Lower lobe of right lung (tissue), 2 donors: ENCODE measurements at regions not wholly inside any gene's neighbourhood (a gene's known extent, or its start where the extent isn't known, plus 50 kb on each side); places are given as distances from the start of the nearest gene placed in this dataset.

Experiments
- ATAC-seq, 2 donors: fragments of 200-7000 bp; cut with Tn5 transposase; one replicate each; pipeline ENCODE4 v1.9.1; 2020 to 2022; ENCODE audit warnings: mild to moderate bottlenecking in 2 of 2, moderate library complexity in 2 of 2
- DNase-seq: peaks from one replicate; pipeline ENCODE4 v3.0.0-alpha.2; 2020
- H3K27ac ChIP-seq: fragments of 200-600 bp; one replicate; pipeline ENCODE4 v1.8.0; 2022
- H3K27me3 ChIP-seq: fragments of 200-600 bp; one replicate; pipeline ENCODE4 v1.8.0; 2022; ENCODE audit warnings: low read depth
- H3K36me3 ChIP-seq: fragments of 200-600 bp; one replicate; pipeline ENCODE4 v1.8.0; 2022; ENCODE audit warnings: mild to moderate bottlenecking
- H3K4me1 ChIP-seq: fragments of 200-600 bp; one replicate; pipeline ENCODE4 v1.8.0; 2022
- H3K4me3 ChIP-seq: fragments of 200-600 bp; one replicate; pipeline ENCODE4 v1.8.0; 2022; ENCODE audit warnings: mild to moderate bottlenecking
- H3K9me3 ChIP-seq: fragments of 200-600 bp; one replicate; pipeline ENCODE4 v1.8.0; 2022
- CTCF ChIP-seq: fragments of 200-600 bp; IDR thresholded peaks from one replicate; pipeline ENCODE4 v1.8.0; 2022; ENCODE audit warnings: antibody characterized with exemption, mild to moderate bottlenecking
- intact Hi-C: fragments of 100-400 bp; cut with DNase I; formaldehyde crosslinking; loops from one replicate; pipeline ENCODE4 v1.11.0; 2022
- donor health status: DM: no; HTN: yes; CAD: no; lungs with severe emphysema.

GRCh38 chr21:18759751-18760161 is 356.2 kb upstream of the TMPRSS15 start:
- intact Hi-C loops: no loop called here
- no peak for TF ChIP-seq CTCF
- Histone ChIP-seq H3K4me3 (no peak overlapping the region), H3K9me3 (no peaks in the 10 kb centered on the region), H3K36me3 (no peaks in the 10 kb centered on the region), H3K27me3 (no peaks in the 10 kb centered on the region), H3K27ac (no peak overlapping the region), H3K4me1 (no peaks in the 10 kb centered on the region)
- ATAC-seq (no peak), DNase-seq (no peak)

- Histone ChIP-seq H3K9me3 (no peaks in the 10 kb centered on the region), H3K27ac (no peak overlapping the region), H3K36me3 (no peaks in the 10 kb centered on the region), H3K27me3 (no peaks in the 10 kb centered on the region), H3K4me1 (no peaks in the 10 kb centered on the region), H3K4me3 (no peak overlapping the region)
- TF ChIP-seq CTCF: no peak
- intact Hi-C loops: no loop called here
- no peak for ATAC-seq
- DNase-seq: no peak
Observed at GRCh38 chr21:18760247-18760646, 356.7 kb upstream of the TMPRSS15 start.

GRCh38 chr21:18764720-18765119 is 361.1 kb upstream of the TMPRSS15 start:
- Histone ChIP-seq H3K4me3 (no peak overlapping the region), H3K4me1 (no peaks in the 10 kb centered on the region), H3K27ac (no peak overlapping the region), H3K36me3 (no peaks in the 10 kb centered on the region), H3K9me3 (no peaks in the 10 kb centered on the region), H3K27me3 (no peaks in the 10 kb centered on the region)
- DNase-seq: no peak
- no peak for ATAC-seq
- no peak for TF ChIP-seq CTCF
- intact Hi-C loops: no loop called here

GRCh38 chr21:18769599-18769998 is 366.0 kb upstream of the TMPRSS15 start:
- no peak for ATAC-seq
- H3K27ac ChIP-seq: no peak overlapping the region
- intact Hi-C loops: no loop called here
- no peak for DNase-seq
- no peaks in the 10 kb centered on the region for H3K36me3 ChIP-seq
- no peak overlapping the region for H3K4me3 ChIP-seq
- no peak for TF ChIP-seq CTCF
- no peaks in the 10 kb centered on the region for H3K4me1 ChIP-seq
- H3K27me3 ChIP-seq: no peaks in the 10 kb centered on the region
- H3K9me3 ChIP-seq: no peaks in the 10 kb centered on the region

- TF ChIP-seq CTCF: no peak
- Histone ChIP-seq H3K4me3 (no peak overlapping the region), H3K27ac (no peak overlapping the region), H3K36me3 (no peaks in the 10 kb centered on the region), H3K4me1 (no peaks in the 10 kb centered on the region), H3K27me3 (no peaks in the 10 kb centered on the region), H3K9me3 (no peaks in the 10 kb centered on the region)
- intact Hi-C loops: no loop called here
- no peak for DNase-seq
- ATAC-seq: no peak
Observed at GRCh38 chr21:18771845-18772380, 368.3 kb upstream of the TMPRSS15 start.

GRCh38 chr21:18772404-18772803 is 368.8 kb upstream of the TMPRSS15 start:
- DNase-seq (no peak), ATAC-seq (no peak)
- Histone ChIP-seq H3K27ac (no peak overlapping the region), H3K4me3 (no peak overlapping the region), H3K27me3 (no peaks in the 10 kb centered on the region), H3K36me3 (no peaks in the 10 kb centered on the region), H3K4me1 (no peaks in the 10 kb centered on the region), H3K9me3 (no peaks in the 10 kb centered on the region)
- intact Hi-C loops: no loop called here
- no peak for TF ChIP-seq CTCF
